Gastrocnemius medialis (tissue), 4 donors: ENCODE measurements at regions not wholly inside any gene's neighbourhood (a gene's known extent, or its start where the extent isn't known, plus 50 kb on each side); places are given as distances from the start of the nearest gene placed in this dataset.

Experiments used
- ATAC-seq, 2 donors: fragments of 150-250 bp; one replicate each; pipeline ENCODE4 v1.9.1; 2016
- DNase-seq, 2 donors: peaks; one replicate each; pipeline ENCODE4 v3.0.0-alpha.2; 2019
- H3K27ac ChIP-seq, 4 donors: fragments of 200-600 bp; sonication (generic); 1 replicate in 1 of 4; 2 replicates in 3 of 4; pipeline ENCODE4 v1.5.1; 2016 to 2018; ENCODE audit warnings: mild to moderate bottlenecking in 2 of 4, moderate library complexity in 1 of 4
- H3K27me3 ChIP-seq, 3 donors: fragments of 200-600 bp; sonication (generic) in 2 of 3; 1 replicate in 1 of 3; 2 replicates in 2 of 3; pipeline versions ENCODE4 v1.5.1 to v1.6.0; 2016 to 2019; ENCODE audit warnings: mild to moderate bottlenecking in 1 of 3, moderate library complexity in 1 of 3
- H3K36me3 ChIP-seq, 2 donors: fragments of 200-600 bp; sonication (generic) in 1 of 2; one replicate each; pipeline ENCODE4 v1.5.1; 2017 to 2018
- H3K4me1 ChIP-seq, 2 donors: fragments of 200-600 bp; sonication (generic) in 1 of 2; one replicate each; pipeline ENCODE4 v1.5.1; 2016 to 2017; ENCODE audit warnings: mild to moderate bottlenecking in 2 of 2
- H3K4me3 ChIP-seq, 4 donors: fragments of 200-600 bp; sonication (generic) in 3 of 4; 1 replicate in 1 of 4; 2 replicates in 3 of 4; pipeline ENCODE4 v1.5.1; 2016 to 2019; ENCODE audit warnings: mild to moderate bottlenecking in 2 of 4
- H3K9me3 ChIP-seq, 3 donors: fragments of 200-600 bp; sonication (generic) in 2 of 3; 1 replicate in 1 of 3; 2 replicates in 2 of 3; pipeline ENCODE4 v1.5.1; 2016 to 2019
- CTCF ChIP-seq, 5 experiments: fragments of 450-650 bp in 3 of 5; fragments of 200-600 bp in 2 of 5; sonication (generic) in 2 of 5; IDR thresholded peaks in 4 of 5; conservative IDR thresholded peaks in 1 of 5; 1 replicate in 4 of 5; 2 replicates in 1 of 5; pipeline ENCODE4 v1.5.1; 2016 to 2019; ENCODE audit warnings: antibody characterized with exemption in 5 of 5, mild to moderate bottlenecking in 3 of 5, moderate library complexity in 3 of 5
- POLR2A ChIP-seq, 2 donors: fragments of 450-650 bp; IDR thresholded peaks; one replicate each; pipeline ENCODE4 v1.6.1; 2017; ENCODE audit warnings: antibody characterized with exemption in 2 of 2, mild to moderate bottlenecking in 2 of 2, moderate library complexity in 2 of 2
- in situ Hi-C, 4 donors: fragments of 200-750 bp; cut with MboI; loops; one replicate each; pipeline versions ENCODE4 v1.15.0 to v1.8.0; 2017; ENCODE audit warnings: low sequenced_read_pairs in 4 of 4
- intact Hi-C: fragments of 100-400 bp; cut with DNase I; formaldehyde crosslinking; loops from one replicate; pipeline ENCODE4 v1.15.1; 2023; ENCODE audit warnings: low total_unique reads

GRCh38 chr13:69168436-69168835 is 939.2 kb upstream of the ATXN8OS start:
- no peaks in the 10 kb centered on the region for H3K9me3 ChIP-seq
- no peaks in the 10 kb centered on the region for H3K4me1 ChIP-seq
- H3K36me3 ChIP-seq, result no peaks in the 10 kb centered on the region
- ATAC-seq (no peak), DNase-seq (no peak)
- no peak overlapping the region for H3K27ac ChIP-seq
- no peaks in the 10 kb centered on the region for H3K27me3 ChIP-seq
- no peak for TF ChIP-seq CTCF (IDR thresholded peaks at IDR 0.05 in 4 of 5, conservative IDR thresholded peaks at IDR 0.05 in 1 of 5)
- no peak for TF ChIP-seq POLR2A (IDR thresholded peaks at IDR 0.05)
- in situ Hi-C loops (no loop called here), intact Hi-C loops (no loop called here)
- H3K4me3 ChIP-seq, result no peak overlapping the region

- Histone ChIP-seq H3K36me3 (no peaks in the 10 kb centered on the region), H3K9me3 (no peaks in the 10 kb centered on the region), H3K27me3 (no peaks in the 10 kb centered on the region), H3K4me1 (no peaks in the 10 kb centered on the region), H3K4me3 (no peak overlapping the region), H3K27ac (no peak overlapping the region)
- no peak for ATAC-seq
- intact Hi-C loops, result no loop called here
- TF ChIP-seq CTCF (IDR thresholded peaks at IDR 0.05 in 4 of 5, conservative IDR thresholded peaks at IDR 0.05 in 1 of 5) (no peak), POLR2A (IDR thresholded peaks at IDR 0.05) (no peak)
- DNase-seq, result no peak
- in situ Hi-C loops, result no loop called here
Observed at GRCh38 chr13:69155136-69155535, 952.5 kb upstream of the ATXN8OS start.

- Histone ChIP-seq H3K4me1 (no peaks in the 10 kb centered on the region), H3K4me3 (no peak overlapping the region), H3K36me3 (no peaks in the 10 kb centered on the region), H3K9me3 (no peaks in the 10 kb centered on the region), H3K27ac (no peak overlapping the region), H3K27me3 (no peaks in the 10 kb centered on the region)
- in situ Hi-C loops, result no loop called here
- no peak for TF ChIP-seq CTCF (IDR thresholded peaks at IDR 0.05 in 4 of 5, conservative IDR thresholded peaks at IDR 0.05 in 1 of 5)
- no peak for TF ChIP-seq POLR2A (IDR thresholded peaks at IDR 0.05)
- intact Hi-C loops, result no loop called here
- ATAC-seq, result no peak
- DNase-seq, result no peak
Observed at GRCh38 chr13:69142101-69142500, 965.5 kb upstream of the ATXN8OS start.

- intact Hi-C loops, result no loop called here
- Histone ChIP-seq H3K9me3 (no peaks in the 10 kb centered on the region), H3K27me3 (no peaks in the 10 kb centered on the region), H3K27ac (no peak overlapping the region), H3K36me3 (no peaks in the 10 kb centered on the region), H3K4me1 (no peaks in the 10 kb centered on the region), H3K4me3 (no peak overlapping the region)
- TF ChIP-seq POLR2A (IDR thresholded peaks at IDR 0.05) (no peak), CTCF (IDR thresholded peaks at IDR 0.05 in 4 of 5, conservative IDR thresholded peaks at IDR 0.05 in 1 of 5) (no peak)
- in situ Hi-C loops, result no loop called here
- DNase-seq (no peak), ATAC-seq (no peak)
Observed at GRCh38 chr13:69124996-69125395, 982.6 kb upstream of the ATXN8OS start.

GRCh38 chr13:69109891-69110525 is 997.6 kb upstream of the ATXN8OS start:
- no peak for ATAC-seq
- DNase-seq, result no peak
- Histone ChIP-seq H3K36me3 (no peaks in the 10 kb centered on the region), H3K27ac (no peak overlapping the region), H3K4me1 (no peaks in the 10 kb centered on the region), H3K9me3 (no peaks in the 10 kb centered on the region), H3K27me3 (no peaks in the 10 kb centered on the region), H3K4me3 (no peak overlapping the region)
- in situ Hi-C loops, result loop anchor here in 1 of 4 donors (10.0 kb wide), 1 partner anchor 65 kb away; no protein-coding TSS in a partner anchor
- TF ChIP-seq CTCF (IDR thresholded peaks at IDR 0.05 in 4 of 5, conservative IDR thresholded peaks at IDR 0.05 in 1 of 5) (no peak), POLR2A (IDR thresholded peaks at IDR 0.05) (no peak)
- intact Hi-C loops, result no loop called here
